GM18858 (cell line): ENCODE measurements at regions not wholly inside any gene's neighbourhood (a gene's known extent, or its start where the extent isn't known, plus 50 kb on each side); places are given as distances from the start of the nearest gene placed in this dataset.

Experiments used
- ATAC-seq: cut with Tn5 transposase; IDR thresholded peaks from one replicate; pipeline ENCODE4 v1.9.1; 2021; ENCODE audit not compliant: unreplicated experiment

DNA sequence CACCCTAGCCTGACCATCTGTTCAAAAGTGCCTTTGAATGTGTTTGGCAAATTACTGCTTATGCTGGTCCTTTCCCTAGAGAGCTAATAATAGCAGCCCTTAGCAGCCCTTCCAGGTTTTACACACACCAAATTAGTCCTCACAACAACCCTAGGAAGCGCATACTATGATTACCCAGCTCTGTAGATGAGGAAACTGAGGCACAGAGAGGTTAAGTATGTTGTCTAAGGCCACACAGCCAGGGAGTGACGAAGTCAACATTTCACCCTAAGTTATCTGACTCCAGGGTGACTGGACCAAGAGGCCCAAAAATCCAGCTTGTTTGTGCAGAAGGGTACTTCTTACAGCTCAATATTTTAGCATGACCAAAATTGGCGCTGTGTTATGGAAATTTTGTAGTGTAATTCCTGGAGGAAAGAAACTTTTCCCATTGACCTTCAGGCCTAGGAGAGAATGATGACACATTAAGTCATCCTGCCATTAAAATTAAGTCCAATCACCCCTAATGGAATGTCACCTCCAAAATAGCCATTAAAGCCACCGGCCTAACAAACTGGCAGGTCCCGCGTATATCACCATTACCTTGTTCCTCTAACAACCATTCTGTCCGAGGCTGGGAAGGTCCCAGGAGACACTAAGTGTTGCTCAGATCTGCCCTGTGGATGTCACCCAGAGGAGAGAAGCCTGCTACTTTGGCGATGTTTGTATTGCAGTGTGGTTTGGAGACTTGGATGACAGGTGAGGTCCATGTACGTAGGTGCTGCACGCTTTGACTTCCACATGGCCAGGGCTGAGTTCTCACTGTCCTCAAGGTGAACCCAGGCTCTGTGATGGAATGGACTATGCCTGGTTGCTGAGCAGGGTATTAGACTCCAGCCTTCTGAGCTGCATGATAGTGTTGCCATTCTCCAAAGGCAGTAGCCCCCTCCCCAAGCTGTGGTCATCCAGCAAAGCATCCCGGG is 258.3 kb downstream of the TOMM20 start:
- no peak for ATAC-seq

DNA sequence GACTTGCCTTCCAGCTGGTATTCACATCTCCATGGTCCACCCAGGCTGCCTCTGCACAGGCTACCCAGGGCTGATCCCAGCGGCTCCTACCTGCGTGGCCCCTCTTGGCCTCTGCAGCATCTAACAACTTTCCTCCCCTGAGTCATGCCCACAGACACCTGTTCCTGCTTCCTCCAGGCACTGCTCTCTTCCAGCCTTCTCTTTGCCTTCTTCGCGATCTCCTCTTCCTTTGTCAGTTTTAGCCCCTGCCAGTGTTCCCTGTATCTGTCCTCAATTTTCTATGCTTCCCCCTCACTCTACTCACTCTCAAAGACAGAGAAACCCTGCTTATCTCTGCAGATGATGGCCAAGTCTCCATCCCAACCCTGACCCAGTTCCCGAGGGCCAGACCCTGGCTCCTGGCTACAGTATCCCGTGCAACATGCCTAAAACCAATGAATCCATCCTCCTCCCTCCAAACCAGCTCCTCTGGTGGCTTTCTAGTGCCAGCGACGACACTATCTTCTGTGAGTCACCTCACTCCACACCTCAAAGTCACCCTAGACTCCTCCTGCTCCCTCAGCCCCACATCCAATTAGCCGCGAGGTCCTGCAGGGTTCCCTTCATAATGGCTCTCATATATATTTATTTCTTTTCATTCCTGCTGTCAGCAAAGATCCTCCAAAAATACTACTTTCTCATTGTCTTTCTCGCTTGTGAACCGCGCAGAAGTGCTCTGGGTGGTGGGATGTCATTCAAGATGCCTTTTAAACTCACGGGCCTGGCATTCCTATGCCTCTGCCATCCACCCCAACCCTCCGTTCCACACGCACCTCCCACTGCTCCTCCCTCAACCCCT is 259.2 kb downstream of the TOMM20 start:
- no peak for ATAC-seq

DNA sequence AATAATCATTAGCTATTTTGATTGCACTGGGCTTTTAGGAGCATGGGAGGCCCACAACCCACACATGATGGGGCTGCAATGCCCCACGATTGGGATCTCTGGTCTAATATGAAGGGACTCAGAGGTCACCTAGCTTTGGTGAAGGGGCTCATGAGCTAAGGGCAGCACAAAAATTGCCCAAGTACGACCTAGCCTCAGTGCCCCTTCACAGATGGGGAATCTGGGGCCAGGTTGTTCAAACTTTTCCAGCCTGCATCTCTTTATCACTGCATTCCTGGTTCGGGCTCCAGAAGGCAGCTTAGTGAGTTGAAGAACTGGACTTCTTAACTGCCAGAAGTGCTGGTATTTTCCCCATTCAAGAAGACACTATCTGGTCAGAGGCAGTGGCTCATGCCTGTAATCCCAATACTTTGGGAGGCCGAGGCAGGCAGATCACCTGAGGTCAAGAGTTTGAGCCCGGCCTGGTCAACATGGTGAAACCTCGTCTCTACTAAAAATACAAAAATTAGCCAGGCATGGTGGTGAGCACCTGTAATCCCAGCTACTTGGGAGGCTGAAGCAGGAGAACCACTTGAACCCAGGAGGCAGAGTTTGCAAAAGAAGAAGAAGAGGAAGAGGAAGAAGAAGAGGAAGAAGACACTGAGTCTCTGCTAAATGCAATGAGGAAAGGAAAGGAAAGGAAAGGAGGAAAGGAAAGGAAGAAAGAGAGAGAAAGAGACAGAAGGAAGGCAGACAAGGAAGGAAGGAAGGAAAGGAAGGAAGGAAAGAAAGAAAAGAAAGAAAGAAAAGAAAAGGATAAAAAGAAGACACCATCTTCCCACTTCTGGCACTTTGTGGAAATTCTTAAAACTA is 258.5 kb upstream of the IRF2BP2 start:
- ATAC-seq = no peak

DNA sequence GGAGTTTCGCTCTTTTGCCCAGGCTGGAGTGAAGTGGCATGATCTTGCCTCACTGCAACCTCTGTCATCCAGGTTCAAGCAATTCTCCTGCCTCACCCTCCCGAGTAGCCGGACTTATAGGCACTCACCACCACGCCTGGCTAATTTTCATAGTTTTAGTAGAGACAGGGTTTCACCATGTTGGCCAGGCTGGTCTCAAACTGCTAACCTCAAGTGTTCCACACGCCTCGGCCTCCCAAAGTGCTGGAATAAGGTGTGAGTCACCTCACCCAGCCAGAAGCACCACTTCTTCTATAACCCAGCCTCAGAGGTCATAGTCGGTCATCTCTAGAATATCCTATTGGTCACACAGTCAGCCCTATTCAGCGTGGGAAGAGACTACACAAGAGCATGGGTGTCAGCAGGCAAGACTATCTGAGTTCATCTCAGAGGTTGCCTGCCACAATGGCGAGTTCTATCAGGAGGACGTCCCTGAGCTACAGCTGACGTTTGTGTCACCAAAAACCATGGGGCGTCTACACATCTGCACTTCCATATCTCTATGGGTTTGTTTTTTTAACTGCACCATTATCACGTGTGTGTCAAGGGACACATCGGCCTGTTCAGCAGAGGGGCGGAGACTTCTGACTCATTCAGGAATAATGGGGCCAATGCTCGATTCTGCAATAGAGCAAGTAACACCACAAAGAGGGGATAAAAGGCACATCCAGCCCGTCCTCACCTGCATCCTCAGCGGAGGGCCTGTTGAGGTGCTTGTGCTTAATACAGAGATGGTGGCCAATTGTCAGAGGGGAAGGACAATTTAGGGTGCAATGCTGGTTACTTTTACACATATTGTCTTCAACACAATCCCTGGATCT is 256.3 kb upstream of the IRF2BP2 start:
- no peak for ATAC-seq

DNA sequence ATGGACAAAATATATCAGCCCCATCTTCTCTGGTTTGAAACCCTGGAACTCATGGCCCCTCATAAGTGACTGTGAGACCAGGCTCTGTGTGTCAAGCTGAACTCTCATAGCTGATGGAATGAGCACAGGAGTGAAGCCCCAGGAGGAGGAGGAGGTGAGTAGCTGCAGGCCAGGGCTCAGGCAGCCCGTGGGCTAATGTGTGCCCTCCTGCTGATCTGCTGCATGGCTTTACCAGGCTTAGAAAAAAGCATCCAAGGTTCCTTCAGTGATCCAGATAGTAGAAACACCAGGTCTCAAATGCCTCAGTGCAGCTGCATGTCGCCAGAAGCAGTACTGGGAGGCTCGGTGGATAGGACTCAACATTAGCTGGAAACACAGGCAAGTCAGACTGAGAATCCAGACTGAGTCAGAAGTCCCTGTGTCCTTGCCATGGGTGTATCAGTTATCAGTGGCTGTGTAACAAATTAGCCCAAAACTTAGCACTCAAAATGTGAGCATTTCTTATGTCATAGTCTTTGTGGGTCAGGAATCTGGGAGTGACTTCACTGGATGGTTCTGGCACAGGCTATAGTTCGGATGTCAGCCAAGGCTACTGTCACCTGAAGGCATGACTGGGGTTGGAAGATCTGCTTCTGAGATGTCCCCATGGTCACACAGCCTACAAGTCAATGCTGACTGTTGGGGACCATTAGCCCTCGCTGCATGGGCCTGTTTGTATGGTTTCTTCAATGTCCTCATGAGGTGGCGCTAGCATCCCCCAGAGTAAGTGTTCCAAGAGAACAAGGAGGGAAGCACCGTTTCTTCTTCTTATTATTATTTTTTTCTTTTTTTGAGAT is 255.4 kb upstream of the IRF2BP2 start:
- ATAC-seq = no peak

DNA sequence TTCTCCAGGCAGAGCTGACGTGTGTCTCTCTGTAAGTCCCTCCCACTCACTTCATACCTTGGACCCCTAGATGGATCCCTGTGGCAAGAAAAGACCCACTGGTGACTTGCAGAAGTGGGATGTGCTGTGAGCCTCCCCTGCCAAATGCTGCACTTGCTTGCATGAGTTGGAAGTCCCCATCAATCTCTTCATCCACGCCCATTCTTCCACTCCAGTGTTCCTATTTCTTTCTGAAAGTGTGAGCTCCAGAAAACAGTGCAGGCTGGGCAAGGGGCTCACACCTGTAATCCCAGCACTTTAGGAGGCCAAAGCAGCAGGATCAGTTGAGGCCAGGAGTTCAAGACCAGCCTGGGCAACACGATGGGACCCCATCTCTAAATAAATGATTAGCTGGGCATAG is 254.1 kb upstream of the IRF2BP2 start:
- no peak for ATAC-seq

DNA sequence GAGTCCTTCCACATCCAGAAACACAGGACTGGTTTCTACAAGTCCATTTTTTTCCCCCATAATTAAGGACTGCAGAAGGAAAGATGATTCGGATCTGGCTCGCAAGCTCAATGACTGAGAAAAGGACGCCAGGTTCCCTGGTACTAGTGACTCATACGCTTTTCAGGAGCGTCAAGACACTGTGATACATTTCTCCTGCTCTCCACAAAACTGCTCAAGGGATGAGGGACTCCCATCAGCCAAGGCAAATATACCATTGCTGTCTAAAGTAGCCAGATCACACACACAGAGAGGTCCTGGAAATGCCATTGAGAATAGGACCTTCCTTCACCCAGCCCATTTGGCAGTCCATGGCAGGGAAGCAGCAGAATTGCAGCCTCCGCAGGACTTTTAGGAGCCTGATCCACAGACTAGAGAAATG is 253.6 kb upstream of the IRF2BP2 start:
- no peak for ATAC-seq

DNA sequence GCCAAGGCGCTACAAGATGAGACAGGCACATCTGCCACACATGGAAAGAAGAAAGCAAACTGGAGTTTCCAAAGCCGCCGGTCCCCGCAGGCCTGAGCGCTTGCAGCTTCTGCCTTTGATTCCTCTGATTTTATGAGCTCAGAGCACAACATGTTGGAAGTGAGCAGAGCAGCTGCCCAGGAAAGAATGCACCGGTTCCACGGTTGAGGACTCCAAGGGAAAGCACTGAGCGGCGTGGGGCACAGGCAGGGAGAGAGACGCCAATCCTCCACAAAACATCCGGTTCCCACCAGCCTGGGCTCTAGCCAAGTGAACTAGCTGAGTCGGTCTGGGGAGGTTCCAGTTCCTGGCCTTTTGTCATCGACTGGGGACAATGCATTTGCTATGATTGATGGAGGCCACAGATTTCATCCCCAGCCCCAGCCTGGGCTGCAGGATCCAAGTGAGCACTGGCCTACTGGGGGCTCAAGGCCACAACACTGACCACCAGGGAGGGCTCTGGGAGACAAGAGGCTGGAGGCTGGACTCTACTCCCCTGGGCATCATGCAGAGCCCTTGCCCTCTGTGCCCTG is 253.1 kb upstream of the IRF2BP2 start:
- no peak for ATAC-seq

DNA sequence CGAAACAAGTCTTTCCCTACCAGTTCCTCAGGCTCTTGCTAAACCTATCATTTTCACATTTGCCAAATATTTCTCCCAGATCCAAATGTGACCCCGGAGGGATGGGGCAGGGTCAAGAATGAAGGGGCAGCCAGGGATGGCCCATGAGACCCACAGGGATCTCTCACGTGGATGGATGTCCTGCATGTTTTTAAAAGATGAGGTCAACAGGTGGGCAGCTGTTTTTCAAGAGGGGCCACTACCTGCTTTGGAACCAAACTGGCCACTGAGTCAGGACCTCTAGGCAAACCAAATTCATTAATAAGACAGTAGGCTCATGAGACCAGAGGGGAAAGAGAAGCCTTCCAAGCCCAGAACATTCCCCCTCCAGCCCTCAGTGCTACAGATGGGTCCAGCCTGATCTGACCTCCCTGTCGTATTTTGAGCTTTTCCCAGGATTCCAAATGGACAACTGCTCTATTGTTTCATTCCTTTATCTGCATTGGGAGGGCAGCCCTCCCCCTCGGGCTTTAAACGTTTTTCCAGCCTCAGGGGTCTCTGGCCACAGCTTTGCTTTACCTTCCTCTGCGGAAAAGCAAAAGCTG is 252.5 kb upstream of the IRF2BP2 start:
- no peak for ATAC-seq

DNA sequence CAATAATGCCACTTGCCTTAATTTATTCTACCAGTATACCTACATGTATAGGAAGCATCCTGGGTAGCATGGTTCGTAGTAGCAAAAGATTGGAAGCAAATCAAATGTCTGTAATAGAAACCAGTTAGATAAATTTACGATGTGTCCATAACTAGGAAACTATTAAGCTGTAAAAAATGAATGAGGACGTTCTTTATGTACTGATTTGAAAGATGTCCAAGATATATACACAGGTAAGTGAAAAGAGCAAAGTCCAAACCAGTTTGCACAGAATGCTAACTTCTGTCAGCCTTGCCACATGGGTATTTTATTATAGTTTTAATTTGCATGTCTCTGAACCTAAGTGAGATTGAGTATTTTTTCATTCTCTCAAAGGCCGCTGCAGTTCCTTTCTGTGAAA is 251.8 kb upstream of the IRF2BP2 start:
- no peak for ATAC-seq

DNA sequence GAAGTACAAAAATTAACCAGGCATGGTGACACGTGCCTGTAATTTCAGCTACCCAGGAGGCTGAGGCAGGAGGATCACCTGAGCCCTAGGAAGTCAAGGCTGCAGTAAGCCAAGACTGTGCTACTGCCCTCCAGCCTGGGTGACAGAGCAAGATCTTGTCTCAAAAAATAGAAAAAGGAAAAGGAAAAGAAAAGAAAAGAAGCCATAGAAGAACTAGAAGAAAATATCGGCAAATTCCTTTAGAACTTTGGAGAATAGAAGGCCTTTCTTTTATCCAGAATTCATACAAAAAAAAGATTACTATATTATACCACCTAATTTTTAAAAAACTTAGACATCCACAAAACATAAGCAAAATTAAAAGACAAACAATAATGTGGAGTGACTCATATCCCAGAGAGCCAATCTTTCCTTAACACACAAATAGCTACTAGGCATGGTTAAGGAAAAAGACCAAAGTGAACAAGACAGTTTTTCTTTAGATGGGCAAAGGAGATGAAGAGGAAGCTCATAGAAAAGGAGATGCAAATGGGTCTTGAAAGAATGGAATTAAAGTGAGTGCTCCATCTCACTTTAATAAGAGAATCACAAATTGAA is 251.1 kb upstream of the IRF2BP2 start:
- no peak for ATAC-seq

DNA sequence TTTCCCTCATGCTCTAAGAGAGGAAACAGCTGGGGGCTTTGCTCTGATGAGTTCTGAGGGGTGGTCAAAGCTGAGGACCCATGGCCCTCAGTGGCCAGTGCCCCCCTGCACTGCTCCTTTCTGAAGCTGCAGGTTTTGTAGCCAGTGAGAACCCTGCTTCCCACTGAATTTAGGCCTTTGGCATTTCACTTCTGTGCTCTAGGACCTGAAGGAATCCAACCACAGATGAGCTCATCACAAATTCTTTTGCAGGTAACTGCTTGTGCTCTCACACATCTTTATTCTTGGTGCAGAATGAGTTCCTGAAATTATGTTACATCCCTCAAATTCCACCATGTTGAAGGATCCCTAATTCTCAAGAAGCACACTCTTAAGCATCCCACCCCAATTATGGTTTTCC is 248.7 kb upstream of the IRF2BP2 start:
- ATAC-seq = no peak

DNA sequence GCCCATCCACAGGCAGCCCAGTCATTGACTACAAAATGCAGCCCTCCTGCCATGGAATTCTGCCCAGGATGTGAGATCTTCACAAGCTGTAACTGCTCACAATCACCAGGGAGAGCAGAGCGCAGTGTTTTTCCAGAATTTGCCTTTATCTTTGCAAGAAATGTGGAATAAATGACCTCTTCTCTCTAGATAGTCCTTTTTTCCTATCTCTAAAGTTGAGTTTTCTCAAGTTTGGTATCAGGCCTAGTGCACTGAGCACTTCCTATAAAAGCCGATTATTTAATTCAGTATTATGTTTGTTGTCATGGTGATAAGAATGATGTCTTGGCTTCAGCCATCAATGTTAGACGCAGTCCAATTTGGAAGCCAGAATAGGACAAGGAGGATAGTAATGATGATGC is 246.9 kb upstream of the IRF2BP2 start:
- no peak for ATAC-seq

DNA sequence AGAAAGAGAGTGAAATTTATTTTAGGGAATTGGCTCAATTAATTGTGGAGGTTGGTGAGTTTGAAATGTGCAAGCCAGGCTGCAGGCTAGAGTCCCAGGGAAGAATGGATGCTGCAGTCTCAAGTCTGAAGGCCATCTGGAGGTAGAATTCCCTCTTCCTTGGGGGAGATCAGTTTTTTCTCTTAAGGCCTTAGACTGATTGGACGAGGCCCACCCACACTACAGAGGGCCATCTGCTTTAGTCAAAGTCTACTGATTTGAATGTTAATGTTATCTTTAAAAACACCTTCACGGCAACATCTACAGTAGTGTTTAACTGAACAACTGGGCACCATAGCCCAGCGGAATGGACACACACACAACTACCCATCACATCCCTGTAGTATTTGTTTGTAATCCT is 245.9 kb upstream of the IRF2BP2 start:
- ATAC-seq = no peak

DNA sequence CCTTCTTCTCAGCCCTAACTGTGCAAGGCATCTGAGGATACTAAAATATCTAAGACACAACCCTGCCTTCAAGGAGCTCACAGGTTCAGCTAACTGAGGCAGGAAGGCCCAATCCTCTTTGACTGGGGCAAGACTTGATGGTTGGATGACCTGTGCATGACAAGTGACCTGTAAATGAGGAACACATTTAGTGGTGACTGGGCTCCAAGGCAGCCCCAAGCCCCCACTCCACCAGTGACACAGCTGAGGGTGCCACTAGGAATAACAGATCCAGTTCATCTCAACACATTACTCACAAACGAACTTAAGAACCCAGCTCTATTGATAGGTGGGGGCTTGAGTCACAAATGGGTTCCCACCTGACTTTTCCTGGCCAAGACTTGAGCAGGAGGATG is 244.7 kb upstream of the IRF2BP2 start:
- no peak for ATAC-seq

DNA sequence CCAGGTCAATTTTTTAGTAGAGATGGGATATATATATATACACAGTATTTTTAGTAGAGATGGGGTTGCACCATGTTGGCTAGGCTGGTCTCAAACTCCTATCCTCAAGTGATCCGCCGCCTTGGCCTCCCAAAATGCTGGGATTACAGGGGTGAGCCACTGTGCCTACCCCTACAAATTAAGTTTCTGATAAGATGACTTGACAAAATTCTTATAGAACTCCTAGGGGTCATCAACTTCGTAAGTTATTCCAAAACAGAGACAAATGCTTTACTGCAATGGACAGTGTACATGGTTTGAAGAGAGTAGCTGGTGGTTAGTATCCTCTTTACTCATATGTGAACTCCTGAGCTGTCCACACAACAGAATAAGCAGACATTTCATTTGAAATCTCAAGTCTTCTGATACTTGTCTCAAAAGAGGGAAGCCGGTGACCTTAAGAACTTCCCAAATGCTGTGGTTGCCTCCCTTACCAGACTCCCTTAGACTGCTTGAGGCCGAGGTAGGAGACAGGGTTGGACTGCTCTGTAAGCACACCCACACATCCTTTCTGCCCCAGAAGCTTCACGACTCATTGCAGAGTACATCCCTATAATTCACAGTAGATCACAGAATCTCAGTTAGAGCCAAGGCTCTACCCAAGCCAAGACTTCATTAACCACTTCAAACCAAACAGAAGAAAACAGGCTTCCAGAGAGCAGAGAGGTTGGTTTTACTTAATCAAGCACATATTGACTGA is 244.1 kb upstream of the IRF2BP2 start:
- ATAC-seq = no peak

DNA sequence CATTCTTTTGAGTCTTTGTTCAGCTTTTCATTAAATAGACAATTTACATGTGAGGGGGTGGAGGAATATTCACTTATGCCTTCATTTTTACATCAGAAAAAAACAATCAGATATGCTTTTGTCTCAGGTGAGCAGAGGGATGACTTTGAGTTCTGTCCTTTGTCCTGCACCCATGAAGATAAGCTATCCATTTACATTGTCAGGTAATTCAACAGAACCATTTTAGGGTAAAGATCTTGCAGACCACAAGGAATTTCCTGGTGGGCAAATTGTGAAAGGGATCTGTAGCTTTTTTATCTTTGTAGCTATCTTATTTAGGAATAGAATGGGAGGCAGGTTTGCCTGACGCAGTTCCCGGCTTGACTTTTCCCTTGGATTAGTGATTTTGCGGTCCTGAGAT is 242.7 kb upstream of the IRF2BP2 start:
- ATAC-seq = no peak
